GM21529 (cell line): ENCODE measurements at regions not wholly inside any gene's neighbourhood (a gene's known extent, or its start where the extent isn't known, plus 50 kb on each side); places are given as distances from the start of the nearest gene placed in this dataset.

Source experiments
- ATAC-seq: cut with Tn5 transposase; IDR thresholded peaks from one replicate; pipeline ENCODE4 v1.9.1; 2021; ENCODE audit not compliant: unreplicated experiment

DNA sequence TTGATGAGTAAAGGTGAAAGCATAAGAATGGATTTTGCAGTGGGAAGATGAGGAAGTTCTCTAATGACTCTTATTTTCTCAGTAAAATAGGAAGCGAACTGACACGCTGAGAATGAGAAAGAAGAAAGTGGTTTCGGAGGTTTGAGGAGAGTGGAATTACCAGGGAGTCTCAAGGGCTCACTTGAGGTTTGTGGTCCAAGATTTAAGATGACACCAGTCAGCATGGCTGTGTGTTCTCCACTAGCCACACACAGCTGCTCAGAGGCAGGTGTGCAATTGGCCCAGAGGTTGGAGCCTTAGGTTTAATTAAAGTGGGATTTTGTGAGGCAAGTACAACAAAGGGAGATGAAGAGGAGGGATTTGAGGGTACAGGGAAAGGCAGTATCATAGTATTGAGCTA lies 99.6 kb upstream of the NBEA start:
- peak; percentile 71 for ATAC-seq

DNA sequence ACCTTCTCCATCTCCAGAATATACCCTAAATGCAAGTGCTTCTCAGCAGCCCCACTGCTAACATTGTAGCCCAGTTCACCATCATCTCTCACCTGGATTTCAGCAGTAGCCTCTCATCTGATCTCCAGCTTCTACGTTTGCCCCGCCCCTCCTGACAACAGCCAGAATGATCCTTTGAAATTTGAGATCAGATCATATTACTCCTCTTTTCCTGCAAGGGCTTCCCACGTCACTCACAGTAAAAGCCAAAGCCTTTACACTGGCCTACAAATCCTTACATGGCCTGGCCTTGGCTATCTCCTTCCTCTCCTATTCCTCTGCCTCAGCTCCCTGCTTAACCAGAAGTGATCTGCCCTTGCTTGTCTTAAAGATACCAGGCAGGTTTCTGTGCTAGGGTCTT lies 94.3 kb upstream of the NBEA start:
- ATAC-seq = no peak

DNA sequence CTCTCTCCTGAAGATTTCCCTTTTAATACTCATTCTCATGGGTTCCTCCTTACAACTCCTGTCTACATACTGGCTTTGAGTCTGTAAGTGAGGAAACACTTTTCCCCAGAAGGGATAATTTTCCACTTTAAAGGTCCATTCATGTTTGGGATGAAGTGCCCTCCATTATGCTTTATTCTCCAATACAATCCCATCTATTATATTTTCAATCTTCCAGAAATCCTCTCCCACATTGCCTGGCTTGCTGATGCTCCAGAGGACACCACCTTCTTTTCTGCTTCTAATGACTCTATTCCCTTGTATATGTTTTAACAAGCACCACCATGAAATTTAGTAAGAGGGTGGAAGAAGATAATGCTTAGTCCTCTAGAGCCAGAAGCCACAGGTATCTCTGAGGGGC lies 92.7 kb upstream of the NBEA start:
- no peak for ATAC-seq

DNA sequence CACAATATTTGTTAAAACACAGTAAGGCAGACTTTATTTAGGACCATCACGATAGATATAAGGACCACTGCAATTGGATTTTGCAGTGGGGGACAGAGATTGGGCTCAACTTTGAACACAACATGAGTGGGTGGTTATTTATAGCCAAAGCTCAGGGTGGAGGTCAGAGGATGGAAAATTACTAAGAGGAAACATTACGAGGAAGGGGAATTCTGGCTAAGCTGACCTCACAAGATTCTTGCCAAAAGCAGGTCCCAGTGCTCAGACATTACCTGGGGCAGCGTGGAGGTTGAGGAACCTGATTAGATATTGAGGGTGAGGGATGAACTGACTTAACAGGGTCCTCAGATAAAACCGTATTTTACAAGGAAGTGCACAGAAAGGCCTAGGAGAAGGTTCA lies 88.9 kb upstream of the NBEA start:
- ATAC-seq = no peak

DNA sequence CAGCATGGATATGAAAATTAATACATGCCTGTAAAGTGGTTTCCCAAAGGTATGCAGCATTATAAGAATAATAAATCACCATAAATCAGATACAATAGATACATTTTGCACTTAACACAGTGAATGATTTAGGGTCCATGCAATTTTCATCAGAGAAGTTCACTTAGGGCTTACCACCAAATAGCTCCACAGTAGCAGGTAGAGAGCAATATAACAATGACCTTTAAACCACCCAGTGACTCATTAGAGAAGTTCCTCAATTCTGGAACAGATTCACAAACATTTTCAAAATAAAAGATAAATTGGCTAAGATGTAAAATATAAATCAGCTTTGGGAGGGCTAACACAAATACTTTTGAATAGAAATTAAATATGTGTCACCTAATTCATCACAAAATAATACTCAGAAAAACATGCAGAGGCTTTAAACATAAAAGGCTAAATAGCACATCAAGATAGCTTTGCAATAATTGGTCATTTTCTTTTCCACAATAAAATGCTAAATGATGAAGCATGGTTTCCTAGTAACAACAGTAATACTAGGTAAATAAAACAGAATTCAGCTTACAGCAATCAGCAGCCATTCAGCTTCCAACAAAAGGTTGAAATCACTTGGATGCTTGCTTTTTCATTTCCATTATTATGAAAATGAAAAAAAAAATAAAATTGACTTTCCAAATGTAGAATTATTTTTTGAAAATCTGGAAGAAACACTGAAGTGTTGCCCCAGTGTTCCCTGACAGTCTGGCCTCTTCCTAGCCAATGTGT lies 84.3 kb upstream of the NBEA start:
- no peak for ATAC-seq

DNA sequence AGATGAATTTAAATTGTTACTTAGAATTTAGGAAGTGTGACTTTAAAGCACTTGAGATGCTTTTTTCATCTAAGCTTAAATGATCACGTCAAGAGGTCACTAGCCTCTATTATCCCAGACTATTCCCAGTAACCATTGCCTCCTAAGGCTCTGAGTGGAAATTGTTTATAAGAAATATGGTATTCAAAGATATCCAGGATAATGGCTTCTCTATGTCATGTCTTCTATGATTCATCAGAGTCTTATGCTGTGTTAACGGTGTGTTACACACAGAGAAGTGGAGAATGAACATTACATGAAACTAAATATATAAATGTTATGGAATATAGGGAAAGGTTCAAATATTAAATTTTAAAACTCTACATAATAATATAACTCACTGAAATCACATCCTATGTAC lies 79.8 kb upstream of the NBEA start:
- ATAC-seq = no peak

DNA sequence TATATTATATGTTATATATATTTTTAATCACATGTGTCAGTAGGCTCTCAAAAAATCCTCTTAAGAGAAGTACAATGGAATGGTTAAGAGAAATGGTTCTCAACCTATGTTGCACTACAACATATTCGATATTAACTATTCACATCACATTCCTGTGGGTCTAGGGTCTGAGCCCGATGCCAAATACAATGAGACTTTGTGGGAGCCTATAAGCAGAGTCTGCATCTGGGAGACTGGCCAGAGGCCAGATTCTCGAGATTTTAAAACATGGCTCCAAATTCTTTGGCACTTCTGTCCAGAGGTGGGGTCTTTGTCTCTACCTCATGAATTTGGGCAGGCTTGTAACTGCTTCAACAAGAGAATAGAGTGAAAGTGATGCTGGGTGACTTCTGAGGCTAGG lies 79.4 kb upstream of the NBEA start:
- ATAC-seq = no peak

DNA sequence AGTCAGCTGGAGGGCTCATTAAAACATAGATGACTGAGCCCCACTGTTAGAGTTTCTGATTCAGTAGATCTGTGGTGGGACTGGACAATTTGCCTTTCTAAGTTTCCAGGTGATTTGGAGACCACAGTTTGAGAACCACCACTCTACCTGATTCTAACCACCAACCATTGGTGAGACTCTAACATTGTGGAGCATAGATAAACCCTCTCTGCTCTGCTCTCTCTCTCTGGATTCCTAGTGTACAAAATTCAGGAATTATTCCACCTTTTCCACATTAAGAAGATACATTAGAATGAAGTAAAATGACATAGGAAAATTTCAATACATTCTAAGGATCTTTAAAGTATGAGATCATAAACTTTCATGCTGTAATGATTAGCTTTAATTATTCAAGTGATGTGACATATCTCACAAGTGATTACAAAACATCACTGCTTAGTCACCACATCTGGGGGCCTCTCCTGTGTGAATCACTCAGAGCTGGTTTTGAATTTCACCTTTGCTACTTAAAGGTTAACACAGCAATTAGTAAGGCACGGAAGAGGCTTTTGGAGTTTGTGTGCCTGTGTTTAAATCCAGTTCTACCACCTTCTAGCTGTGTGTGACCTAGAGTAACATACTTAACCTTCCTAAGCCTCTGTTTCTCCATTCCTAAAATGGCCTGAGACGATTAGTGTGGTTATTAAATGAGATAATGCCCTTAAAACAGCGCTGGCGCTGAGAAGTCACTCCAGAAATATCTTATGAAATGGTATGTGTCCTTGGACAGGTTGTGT lies 78.5 kb upstream of the NBEA start:
- ATAC-seq = no peak

DNA sequence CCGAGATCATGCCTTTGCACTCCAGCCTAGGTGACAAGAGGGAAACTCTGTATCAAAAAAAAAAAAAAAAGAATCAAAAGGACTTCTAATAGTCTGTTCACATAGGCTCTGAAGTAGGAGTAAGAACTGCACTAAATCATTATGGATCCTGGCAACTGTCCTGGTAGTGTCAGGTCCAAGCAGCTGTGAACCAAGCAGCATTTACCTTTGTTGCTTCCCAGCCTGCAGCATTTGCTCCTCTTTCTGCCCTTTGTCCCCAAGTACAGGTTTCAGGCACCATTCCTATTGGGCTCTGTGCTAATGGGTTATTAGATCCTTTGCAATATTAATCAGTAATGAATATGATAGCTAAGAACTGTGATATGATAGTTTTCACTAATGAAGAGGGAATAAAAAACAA lies 77.4 kb upstream of the NBEA start:
- no peak for ATAC-seq

DNA sequence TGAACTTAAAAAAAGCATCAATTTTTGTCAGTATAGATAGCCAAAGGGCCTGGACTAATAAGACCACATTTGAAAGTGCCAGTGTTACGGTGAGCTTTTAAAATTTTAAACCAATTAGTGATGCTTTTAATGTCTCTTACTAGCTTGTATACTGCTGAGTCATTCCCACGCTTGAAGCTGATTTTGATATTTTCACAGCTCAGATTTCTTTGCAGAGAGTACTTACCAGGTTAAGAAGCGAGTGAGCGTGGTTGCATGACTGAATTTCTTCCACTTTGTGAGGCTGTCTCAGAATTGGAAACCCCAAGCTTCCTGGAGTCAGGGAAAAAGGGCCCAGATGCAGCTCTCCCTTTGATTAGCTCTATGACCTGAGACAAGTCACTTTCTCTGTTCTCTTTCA lies 74.5 kb upstream of the NBEA start:
- no peak for ATAC-seq

DNA sequence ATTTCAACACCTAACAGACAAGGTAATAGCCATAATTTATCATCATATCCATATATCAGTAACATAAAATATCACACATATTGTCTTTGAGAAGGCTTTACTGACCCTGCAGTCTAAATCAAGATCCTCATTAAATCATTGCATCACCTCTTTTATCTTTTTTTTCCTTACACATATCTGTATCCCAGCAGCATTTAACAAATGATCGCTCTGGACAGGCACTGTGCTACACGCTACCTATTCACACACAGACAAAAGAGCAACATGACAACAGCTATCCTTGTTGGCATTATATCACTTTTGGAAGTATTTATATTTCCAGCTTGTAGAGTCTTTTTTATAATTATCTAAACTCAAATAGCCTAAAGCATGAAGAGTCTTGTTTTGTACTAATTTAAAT lies 73.3 kb upstream of the NBEA start:
- no peak for ATAC-seq

DNA sequence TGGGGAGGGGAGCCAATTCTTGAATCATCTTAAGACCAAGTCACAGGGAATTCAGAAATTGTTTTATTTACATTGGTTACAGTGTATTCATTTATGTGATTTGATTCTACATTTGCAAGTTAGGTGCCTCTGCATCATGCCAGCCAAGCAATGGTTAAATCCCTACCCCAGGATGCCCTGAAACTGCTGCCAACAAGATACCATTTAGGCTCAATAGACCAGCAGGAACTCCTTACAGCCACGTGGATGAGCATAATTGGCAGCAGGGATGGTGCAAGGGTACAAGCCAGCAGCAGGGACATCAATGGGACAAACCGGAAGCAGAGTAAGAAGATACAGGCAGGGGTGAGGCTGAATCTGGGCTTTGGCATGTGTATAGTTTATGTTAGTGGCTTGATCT lies 72.4 kb upstream of the NBEA start:
- ATAC-seq = no peak

DNA sequence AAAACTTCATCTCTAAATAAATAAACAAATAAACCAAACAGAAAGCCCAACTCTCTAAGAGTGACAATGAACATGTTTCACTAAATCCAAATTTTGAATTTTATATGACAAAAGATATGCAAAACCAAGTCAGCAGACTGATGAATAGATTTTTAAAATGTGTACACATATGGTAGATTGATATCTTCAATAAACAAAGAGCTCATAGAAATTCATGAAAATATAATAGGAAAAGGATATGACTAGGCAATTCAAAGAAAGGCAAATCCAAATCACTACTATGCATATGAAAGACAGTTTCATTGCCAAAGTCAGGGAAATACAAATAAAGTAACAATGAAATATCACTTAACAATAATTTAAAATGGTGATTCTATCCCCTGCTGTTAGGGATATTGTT lies 63.7 kb upstream of the NBEA start:
- ATAC-seq = no peak

DNA sequence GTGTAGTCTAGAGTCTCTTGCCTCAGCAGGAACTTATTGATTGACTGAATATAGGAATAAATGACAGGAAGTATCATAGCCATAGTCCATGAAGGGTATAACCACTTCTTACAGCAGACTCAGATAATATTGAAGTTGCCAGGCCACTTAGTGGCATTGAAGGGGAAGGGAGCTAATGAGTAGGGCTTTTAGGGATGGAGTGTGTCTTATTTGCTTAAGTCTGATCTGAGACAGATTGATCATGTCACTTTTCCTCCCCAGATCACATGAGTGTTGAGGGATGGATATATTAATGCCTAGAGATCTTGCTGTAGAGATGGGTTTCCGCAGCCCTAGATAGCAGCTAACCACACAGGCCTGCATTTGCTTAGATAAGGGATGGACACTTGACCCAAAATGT lies 62.2 kb upstream of the NBEA start:
- ATAC-seq = no peak

DNA sequence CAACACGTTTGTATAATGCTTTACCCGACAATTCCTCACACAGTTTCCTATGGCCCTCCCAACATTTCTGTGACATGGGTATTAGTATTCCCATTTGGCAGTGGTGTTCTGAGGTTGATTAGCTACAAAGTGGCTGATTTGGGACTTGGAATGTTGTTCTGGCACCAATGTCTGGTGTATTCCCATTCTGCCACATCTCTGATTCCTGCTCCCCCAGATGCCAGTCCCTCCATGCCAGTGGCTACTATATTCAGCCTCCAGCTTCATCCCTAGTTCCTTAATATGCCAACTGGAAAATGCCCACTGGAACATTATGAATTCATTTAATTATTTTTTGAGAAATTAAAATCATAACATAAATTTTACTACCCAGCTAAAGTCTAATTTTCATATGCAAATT lies 60.6 kb upstream of the NBEA start:
- no peak for ATAC-seq

DNA sequence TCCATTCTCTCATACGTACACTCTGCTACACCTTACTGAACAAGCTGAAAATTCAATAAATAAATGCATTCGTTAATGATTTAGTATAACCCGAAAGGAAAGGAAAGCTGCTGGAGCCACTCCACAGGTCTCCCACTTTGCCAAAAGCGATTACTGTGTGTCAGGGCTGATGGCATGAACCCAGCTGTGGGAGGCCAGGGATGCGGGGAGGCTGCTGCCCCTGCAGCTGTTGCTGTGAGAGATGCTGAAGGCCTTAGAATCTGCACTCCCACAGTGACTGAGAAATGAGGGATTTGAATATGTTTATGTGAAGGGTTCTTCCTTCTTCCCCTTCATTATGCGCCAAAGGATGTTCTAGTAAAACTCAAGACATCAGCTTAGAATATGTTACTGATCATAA lies 58.7 kb upstream of the NBEA start:
- no peak for ATAC-seq

DNA sequence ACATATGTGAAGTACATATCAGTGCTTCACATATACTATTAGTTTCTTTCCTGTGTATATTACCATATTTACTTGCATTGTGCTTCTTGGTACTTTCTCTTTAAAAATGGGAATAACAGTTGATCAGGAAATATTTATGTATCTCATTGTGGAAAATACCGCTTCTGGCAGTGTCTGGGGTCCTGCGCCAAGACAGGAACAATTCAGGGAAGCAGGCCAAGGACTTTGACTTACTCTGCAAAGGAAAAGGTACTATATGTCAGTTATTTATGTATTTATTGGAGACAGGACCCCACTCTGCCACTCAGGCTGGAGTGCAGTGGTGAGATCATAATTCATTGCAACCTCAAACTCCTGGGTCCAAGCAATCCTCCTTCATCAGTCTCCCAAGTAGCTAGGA lies 57.7 kb upstream of the NBEA start:
- ATAC-seq = no peak

DNA sequence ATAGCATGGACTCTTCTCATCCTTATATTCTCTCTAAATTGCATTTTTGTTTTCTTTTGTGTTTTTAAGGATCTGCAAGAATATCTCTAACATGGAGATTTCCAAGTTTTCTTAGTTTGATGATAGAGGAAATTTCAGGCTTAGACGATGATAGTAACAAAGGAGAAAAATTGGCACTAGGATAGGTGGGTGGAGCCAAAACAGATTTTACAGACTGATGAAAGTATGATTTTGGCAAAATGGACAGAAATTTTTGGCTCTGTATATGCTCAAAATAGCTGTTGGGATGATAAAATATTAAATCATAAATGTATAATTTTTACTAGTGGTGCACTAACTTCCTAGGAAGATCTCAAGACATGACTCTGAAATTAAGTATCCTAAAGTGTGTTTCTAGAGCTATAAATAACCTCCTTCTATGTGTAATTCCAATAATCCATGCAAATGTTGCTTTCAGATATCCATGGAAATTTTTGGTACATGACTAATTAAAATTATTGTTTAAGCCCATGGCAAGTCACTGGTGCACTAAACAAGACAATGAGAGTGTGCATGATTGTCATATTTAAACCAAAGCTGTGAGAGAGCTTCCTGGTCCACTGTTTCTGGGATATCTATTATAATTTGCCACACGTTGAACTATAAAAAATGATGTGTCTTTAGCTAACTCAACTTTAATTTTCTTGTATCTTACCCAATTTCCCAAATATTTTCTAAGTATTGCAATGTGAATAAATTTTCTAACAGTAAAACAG lies 55.8 kb upstream of the NBEA start:
- ATAC-seq = no peak

DNA sequence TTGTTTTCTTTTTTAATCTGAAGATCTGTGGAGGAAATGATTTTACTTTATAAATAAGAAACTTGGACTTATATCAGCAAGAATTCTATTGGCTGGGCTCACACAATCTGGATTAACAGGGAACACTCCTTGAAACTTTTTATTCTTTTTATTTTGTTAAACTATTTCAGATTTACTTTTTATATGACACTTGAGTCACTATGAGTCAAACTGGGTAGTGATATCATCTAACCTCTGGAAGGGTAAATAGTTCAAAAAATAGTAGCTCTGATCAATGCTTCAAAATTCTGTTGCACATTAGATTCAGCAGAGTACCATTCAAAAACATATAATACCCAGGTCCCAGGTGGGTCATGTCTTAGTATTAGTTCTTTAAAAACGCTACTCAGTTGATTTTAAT lies 55.1 kb upstream of the NBEA start:
- ATAC-seq = no peak
